ENCODE measurements at regions not wholly inside any gene's neighbourhood (a gene's known extent, or its start where the extent isn't known, plus 50 kb on each side); places are given as distances from the start of the nearest gene placed in this dataset.

DNA sequence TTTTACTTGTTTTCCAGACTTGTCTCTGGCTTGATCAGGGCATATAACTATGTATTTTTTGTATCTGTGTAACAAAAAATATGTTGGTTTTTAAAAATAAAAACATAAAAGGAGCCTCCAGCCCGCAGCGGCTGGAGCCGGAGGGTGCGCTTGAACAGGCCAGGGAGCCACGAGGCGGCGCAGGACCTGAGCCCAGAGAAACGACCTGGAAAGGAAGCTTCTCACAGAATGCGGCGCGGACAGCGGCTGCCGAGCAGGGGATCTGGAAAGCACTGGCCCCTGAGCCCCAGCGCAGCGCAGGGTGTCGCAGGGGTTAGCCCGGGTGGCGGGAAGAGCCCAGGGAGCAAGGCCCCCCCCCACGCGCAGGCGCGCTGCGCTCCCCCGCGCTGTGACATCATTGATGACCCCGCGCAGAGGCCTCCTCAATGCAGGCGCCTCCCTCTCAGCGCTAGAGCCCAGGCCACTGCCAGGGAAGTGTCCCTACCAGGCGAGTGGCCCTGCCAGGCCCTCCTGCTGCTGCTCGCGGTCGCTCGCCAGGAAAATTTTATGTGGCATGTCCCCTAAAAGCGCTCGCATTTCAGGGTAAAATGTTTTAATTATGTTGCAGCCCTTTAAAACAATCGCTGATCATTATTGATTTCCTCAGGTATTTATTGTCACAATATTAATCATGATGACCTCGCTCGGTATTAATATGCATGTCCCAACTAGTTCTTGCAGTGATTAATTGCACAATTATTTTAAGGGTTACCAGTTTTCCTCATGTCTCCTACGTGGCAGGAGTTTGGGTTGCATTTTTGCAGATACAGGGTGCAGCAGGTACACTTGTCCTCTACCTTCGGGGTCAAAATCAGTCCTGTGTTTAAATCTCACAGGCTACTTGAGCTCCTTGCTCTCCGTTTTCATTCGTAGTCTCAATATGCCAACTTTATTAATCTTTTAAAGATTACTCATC is 134.2 kb downstream of the USP22 start:
- TF ChIP-seq, protein P1, sequence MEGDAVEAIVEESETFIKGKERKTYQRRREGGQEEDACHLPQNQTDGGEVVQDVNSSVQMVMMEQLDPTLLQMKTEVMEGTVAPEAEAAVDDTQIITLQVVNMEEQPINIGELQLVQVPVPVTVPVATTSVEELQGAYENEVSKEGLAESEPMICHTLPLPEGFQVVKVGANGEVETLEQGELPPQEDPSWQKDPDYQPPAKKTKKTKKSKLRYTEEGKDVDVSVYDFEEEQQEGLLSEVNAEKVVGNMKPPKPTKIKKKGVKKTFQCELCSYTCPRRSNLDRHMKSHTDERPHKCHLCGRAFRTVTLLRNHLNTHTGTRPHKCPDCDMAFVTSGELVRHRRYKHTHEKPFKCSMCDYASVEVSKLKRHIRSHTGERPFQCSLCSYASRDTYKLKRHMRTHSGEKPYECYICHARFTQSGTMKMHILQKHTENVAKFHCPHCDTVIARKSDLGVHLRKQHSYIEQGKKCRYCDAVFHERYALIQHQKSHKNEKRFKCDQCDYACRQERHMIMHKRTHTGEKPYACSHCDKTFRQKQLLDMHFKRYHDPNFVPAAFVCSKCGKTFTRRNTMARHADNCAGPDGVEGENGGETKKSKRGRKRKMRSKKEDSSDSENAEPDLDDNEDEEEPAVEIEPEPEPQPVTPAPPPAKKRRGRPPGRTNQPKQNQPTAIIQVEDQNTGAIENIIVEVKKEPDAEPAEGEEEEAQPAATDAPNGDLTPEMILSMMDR (IDR thresholded peaks at IDR 0.05), result peak in 5 of 7 experiments; percentile 22 to 59 (median 44)
- TF ChIP-seq POLR2AphosphoS5 (IDR thresholded peaks at IDR 0.05) (peak in 2 of 3 donors; percentile 50 to 56), EP300 (IDR thresholded peaks at IDR 0.05) (no peak)

Measured in stomach (tissue), 4 donors.